BE2C (cell line): ENCODE measurements at regions not wholly inside any gene's neighbourhood (a gene's known extent, or its start where the extent isn't known, plus 50 kb on each side); places are given as distances from the start of the nearest gene placed in this dataset.

ENCODE experiments used
- DNase-seq: peaks from one replicate; pipeline ENCODE4 v3.0.0-alpha.2; 2020
- H3K27me3 ChIP-seq: fragments of 250-450 bp; sonication (Bioruptor Pico); 2 replicates; pipeline ENCODE4 v1.5.1; 2020; ENCODE audit warnings: mild to moderate bottlenecking
- H3K36me3 ChIP-seq: fragments of 250-450 bp; sonication (Bioruptor Pico); 2 replicates; pipeline ENCODE4 v1.5.1; 2020; ENCODE audit warnings: mild to moderate bottlenecking
- H3K4me1 ChIP-seq: fragments of 250-450 bp; sonication (Bioruptor Pico); 2 replicates; pipeline ENCODE4 v1.5.1; 2020
- H3K4me3 ChIP-seq: 2 replicates; pipeline ENCODE4 v1.5.1; 2011; ENCODE audit warnings: low read depth, low read length
- H3K9me3 ChIP-seq: fragments of 250-450 bp; sonication (Bioruptor Pico); 2 replicates; pipeline ENCODE4 v1.5.1; 2020
- TF ChIP-seq, protein P1 (sequence below): IDR thresholded peaks from 2 replicates; pipeline ENCODE4 v1.5.1; 2012; ENCODE audit warnings: mild to moderate bottlenecking, low read depth, low read length

DNA sequence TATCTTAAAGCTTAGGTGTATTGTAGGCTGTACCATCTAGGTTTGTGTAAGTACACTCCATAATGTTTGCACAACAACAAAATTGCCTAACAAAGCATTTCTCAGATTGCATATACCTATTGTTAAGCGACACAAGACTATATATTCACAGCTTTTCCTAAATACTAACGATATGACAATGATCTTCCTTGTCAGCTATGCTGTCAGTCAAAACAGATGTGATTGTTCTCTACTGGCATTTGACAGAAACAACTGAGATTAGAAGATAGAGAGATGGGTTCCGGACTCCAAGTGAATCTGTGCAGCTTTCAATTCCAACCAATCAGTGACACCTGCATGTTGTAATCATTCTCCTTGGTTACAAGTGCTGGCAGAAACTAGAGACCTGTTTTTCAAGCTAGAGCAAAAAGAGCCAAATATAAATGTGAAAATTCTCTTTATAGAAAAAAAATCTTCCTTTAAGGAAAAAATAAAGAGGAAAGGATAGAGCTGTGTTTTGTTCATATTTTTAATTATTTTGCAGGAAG is 1232.3 kb upstream of the SLC39A10 start:
- no peak for DNase-seq
- TF ChIP-seq, protein P1, sequence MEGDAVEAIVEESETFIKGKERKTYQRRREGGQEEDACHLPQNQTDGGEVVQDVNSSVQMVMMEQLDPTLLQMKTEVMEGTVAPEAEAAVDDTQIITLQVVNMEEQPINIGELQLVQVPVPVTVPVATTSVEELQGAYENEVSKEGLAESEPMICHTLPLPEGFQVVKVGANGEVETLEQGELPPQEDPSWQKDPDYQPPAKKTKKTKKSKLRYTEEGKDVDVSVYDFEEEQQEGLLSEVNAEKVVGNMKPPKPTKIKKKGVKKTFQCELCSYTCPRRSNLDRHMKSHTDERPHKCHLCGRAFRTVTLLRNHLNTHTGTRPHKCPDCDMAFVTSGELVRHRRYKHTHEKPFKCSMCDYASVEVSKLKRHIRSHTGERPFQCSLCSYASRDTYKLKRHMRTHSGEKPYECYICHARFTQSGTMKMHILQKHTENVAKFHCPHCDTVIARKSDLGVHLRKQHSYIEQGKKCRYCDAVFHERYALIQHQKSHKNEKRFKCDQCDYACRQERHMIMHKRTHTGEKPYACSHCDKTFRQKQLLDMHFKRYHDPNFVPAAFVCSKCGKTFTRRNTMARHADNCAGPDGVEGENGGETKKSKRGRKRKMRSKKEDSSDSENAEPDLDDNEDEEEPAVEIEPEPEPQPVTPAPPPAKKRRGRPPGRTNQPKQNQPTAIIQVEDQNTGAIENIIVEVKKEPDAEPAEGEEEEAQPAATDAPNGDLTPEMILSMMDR: no peak
- no peaks in the 10 kb centered on the region for H3K36me3 ChIP-seq

DNA sequence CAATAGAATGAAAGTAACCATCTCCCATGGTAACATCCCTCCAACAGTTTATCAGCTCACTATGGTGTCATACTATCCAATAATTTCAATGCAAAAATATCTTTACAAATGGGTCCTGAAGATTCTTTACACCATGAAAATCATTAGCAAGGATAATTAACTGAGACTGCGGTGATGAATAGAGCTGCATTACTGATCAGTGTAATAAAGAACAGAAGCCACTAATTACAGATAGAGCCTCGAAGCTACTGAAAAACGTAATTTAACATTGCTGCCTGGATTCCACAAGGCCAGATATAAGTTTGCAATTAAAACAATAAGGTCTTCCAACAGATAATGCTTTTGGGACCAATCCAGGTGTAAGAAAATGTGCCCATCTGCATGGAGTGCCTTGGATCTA is 1245.8 kb upstream of the SLC39A10 start:
- no peak for DNase-seq
- TF ChIP-seq, protein P1: no peak
- Histone ChIP-seq H3K9me3 (no peaks in the 10 kb centered on the region), H3K27me3 (no peaks in the 10 kb centered on the region), H3K4me3 (no peak overlapping the region), H3K36me3 (no peaks in the 10 kb centered on the region), H3K4me1 (no peaks in the 10 kb centered on the region)

More for the DNA sequence above, 1232.3 kb upstream of the SLC39A10 start:
- no peaks in the 10 kb centered on the region for H3K4me1 ChIP-seq
- H3K4me3 ChIP-seq: no peak overlapping the region
- H3K9me3 ChIP-seq: no peaks in the 10 kb centered on the region
- no peaks in the 10 kb centered on the region for H3K27me3 ChIP-seq

DNA sequence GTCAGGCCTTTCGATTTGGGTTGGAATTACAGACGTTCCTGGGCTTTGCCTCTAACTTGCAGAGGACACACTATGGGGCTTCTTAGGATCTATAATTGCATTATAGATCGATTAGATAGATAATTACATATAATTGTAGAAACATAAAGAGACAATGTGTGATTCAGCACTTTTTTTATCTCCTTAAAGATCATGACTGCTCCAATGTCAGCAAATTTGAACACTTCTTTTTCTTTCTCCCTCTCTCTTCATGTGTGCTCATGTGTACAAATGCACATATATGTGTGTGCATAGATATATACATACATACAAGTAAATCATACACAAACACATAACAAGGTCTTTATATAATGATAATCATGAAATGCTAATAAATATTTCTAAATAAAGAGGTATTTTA is 1261.2 kb upstream of the SLC39A10 start:
- Histone ChIP-seq H3K4me1 (no peaks in the 10 kb centered on the region), H3K36me3 (no peaks in the 10 kb centered on the region), H3K9me3 (no peaks in the 10 kb centered on the region), H3K27me3 (no peaks in the 10 kb centered on the region), H3K4me3 (no peak overlapping the region)
- no peak for DNase-seq
- TF ChIP-seq, protein P1: no peak

DNA sequence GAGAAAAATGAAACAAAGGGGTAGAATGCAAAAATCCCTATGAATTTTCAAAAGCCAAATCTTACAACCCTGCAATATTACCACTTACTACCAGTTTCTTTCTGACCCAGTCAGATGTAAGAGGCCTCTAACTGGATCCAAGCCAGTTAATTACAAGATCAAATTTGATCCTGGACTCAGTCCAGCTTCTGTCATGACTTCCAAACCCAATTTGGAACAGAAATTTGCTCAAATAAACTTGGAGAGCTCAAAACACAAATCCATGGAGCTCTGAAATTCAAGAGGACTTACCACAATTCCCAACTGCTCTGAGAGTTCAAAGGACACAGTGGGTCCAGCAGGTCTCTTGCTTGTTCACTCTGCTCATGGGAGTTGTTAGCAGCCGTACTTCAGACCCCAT is 1271.7 kb upstream of the SLC39A10 start:
- Histone ChIP-seq H3K4me3 (no peak overlapping the region), H3K9me3 (no peaks in the 10 kb centered on the region), H3K4me1 (no peaks in the 10 kb centered on the region), H3K36me3 (no peaks in the 10 kb centered on the region), H3K27me3 (no peaks in the 10 kb centered on the region)
- DNase-seq: no peak
- TF ChIP-seq, protein P1: no peak

DNA sequence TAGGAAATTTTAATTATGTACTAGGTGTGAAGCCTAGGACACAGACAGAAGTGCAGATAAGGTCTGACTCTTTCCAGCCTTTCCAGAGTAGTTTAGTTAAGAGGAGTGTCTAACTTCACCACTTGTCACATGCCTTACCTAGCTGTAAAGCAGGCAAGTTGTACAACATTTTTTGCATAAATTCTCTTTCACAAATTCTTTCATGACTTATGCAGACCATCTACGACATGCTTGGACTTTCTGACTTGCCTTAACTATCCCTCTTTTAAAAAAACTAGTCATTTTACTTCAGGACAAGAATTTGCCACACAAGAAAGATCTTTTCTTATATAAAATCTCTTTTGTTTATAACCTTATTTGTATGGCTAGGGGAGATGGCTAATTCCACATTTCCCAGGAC is 1273.6 kb upstream of the SLC39A10 start:
- no peaks in the 10 kb centered on the region for H3K36me3 ChIP-seq

DNA sequence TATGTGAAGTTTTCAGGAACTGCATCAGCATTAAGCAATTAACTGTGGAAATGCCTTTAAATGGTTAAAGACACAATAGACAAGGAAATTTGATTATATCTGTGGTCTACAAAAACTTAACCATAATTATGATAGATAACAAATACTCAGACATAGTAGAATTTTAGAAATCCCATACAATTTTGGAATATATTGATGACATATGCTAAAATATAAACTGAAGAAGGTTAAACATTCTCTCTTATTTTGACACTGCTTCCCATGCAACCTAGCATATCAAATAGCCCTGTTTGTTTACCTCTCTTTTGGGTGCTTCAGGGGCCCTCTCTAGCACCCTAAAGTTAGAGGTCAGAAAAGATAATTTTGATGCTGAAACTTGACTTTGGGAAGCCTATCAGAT is 1274.8 kb upstream of the SLC39A10 start:
- no peaks in the 10 kb centered on the region for H3K27me3 ChIP-seq
- DNase-seq: no peak
- H3K4me1 ChIP-seq: no peaks in the 10 kb centered on the region
- TF ChIP-seq, protein P1: no peak
- H3K36me3 ChIP-seq: no peaks in the 10 kb centered on the region
- no peak overlapping the region for H3K4me3 ChIP-seq
- no peaks in the 10 kb centered on the region for H3K9me3 ChIP-seq

More for the DNA sequence above, 1273.6 kb upstream of the SLC39A10 start:
- H3K4me1 ChIP-seq: no peaks in the 10 kb centered on the region
- TF ChIP-seq, protein P1: no peak
- no peaks in the 10 kb centered on the region for H3K27me3 ChIP-seq
- H3K4me3 ChIP-seq: no peak overlapping the region
- DNase-seq: no peak
- no peaks in the 10 kb centered on the region for H3K9me3 ChIP-seq
